Muscle of arm (tissue), 1 donor: ENCODE measurements at regions not wholly inside any gene's neighbourhood (a gene's known extent, or its start where the extent isn't known, plus 50 kb on each side); places are given as distances from the start of the nearest gene placed in this dataset.

ENCODE experiments used
- DNase-seq: peaks from one replicate; pipeline ENCODE4 v3.0.0-alpha.2; 2013

DNA sequence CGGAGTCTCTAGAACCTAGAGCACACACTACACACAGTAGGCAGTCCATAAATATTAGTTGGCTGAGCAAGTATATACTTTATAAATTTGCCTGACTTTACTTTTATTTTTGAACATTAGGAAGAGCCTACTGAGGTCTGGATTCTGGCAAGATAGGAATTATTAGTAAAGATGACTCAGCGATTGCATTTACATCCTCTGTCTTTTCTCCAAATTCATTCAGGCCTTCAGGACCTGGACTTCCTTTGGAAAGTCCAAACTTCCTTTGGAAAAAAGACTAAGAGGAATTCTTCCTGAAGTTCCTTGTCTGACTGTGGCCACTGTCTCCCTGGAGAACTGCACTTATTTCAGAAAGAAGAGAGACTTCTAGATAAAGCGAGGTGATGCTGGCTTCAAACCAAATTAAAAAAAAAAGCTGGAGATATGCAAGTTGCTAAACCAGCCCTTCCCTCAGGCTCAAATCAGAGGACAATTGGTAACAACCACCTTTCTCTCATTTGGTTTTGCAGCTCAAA lies 251.3 kb downstream of the GAS1 start:
- DNase-seq = no peak

DNA sequence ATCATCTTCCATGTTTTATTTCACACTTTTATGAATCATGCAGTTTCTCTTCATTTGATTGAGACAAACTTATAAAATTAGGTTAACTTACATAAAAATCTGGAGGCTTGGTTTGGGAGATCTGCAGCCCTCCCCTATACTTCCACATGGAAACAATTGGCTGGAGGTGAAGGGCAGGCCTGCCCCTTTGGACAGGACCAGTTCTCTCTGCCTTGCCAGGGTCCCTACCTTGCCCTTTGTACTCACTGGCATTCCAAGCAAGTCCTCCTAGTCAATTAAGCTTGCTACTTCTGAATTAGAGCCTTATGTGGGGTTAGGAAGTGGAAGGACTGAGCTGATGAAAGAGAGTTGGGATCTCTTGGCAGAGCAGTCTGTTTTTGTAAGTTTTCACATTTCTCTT lies 257.3 kb downstream of the GAS1 start:
- DNase-seq = no peak

DNA sequence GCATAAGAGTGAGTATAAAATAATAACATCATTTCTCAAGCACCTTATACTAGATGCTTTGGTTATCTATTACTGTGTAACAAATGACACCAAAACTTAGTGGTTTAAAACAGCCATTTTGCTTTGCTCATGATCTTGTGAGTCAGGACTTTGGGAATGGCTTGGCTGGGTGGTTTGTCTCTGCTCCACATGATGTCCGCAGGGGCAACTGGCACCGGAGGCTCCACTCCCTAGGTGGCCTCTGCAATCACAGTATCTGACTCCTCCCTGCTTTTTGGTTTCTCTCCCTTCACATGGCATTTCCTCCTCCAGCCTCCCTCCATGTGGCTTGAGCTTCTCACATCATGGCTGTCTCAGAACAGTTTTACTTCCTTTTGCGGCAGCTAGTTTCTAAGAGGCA lies 259.5 kb downstream of the GAS1 start:
- no peak for DNase-seq

DNA sequence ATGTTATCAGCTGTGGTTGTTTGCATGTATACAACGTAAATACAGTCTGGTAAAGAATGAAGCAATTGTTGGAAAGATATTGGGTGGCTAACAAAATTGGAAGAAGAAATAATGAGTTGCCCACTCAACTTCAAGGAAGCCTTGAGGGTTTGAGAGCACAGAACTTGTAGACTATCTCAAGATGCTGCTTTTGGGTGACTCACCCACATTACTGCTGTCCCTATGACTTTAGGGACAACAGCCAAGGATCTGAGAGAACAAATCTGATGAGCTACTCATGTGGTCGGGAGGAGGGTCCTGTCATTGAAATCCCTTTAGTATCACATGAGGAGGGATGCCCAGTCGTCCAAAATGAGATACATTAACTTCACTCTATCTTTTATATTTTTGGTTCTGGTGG lies 261.8 kb downstream of the GAS1 start:
- DNase-seq = no peak

DNA sequence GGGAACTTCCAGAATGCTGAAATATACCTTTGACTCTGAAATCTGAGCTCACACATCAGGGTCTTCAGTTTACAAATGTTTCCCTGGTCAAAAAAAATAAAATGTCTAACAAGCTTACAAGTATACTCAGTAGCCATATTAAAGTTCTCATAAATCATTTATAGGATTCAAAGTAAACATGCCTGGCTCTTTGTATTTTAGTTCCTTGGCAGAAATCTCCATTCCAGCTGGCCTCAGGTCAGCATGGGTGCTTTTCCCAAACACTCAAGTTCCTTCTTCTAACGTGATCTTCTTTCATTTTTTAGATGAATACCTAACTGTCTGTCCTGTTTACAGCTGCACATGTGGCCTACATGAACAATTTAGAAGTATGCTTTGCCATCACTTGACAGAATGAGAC lies 263.2 kb downstream of the GAS1 start:
- DNase-seq = no peak

DNA sequence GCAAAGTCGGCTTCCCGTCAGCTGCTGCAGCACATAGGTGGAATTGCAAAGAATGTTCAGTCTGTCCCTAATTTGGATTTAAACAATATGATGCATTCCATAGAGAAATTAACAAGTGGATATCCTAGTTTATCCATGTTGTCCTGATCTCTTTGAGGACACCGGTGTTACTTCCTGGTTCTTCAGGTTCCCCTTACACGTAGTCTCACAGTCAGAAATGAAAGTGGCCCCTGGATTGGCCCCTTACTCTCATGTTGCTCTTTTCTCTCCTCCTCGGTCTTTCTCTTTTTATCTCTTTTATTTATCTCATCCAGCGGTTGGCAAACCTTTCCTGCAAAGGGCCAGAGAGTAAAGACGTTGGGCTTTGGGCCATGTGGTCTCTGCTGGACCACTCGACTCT lies 265.1 kb downstream of the GAS1 start:
- DNase-seq = no peak

DNA sequence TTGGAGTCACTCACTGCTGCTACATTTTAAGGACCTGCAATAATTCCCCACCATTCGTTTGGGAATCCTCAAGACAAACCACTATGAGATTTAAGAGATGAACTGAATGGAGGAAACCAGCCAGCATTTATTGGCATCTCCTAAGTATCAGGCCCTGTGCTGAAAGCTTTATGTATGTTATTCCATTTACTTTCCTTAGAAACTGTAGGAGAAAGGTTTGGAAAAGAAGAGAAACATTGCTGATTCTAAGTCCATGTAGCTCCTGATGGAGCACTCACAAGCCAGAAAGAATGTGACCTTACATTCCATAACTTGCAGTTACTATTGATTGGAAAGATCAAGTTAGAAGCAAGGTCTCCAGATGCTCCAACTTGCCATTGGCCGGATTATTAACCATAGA lies 267.4 kb downstream of the GAS1 start:
- DNase-seq = no peak

DNA sequence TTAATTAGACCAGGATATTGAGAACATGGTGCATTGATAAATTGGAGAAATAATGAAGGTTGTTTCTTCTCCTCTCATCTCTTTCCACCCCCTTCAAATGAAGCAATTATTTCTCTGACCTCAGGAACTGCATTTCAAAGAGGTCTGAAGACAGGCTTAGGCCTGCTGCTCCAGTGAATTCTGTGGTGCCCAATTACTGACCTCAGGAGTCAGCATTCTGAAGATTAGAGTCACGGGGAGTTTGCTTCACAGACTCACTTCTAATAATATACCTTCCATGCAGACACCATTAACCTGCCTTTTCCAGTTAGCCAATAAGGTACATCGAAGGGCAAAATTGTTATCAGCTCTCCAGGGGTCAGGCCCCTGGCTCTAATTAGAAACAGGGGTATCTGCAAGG lies 270.9 kb downstream of the GAS1 start:
- DNase-seq = no peak

DNA sequence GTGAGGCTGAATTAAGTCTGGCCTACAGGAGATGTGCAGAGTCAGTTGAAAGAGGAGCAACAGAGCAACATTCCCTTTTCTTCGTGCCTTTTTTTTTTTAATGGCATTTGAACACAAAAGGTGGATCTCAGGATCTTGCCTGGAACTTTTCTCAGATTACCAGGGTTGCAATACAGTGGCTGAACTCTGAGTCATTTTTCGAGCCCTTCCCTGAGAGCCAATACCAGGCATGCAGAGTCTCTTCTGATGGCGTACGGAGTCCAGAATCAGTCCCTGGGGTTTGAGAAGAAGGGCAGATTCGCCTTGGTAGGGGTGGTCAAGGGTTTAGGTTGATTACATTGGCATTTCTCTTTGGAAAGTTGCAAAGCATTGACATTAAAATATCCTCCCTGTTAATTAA lies 271.5 kb downstream of the GAS1 start:
- DNase-seq = no peak

DNA sequence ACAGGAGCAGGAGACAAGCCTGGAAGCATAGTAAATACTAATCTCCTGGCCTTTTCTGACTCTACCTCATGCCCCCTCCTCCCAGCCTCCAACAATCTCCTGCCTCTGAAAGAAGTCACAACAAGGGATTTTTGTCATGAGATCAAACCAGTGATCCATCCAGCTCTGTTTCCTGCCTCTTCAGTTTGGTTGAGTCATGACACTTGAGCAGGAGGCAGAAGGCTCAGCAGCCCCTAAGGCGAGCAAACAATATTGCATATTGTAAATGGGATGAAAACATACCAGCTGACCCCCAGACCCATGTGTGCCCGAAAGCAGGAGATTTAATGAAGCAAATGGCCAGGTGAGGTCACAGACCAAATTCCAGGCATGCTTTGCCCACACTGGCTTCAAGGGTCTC lies 272.8 kb downstream of the GAS1 start:
- no peak for DNase-seq

DNA sequence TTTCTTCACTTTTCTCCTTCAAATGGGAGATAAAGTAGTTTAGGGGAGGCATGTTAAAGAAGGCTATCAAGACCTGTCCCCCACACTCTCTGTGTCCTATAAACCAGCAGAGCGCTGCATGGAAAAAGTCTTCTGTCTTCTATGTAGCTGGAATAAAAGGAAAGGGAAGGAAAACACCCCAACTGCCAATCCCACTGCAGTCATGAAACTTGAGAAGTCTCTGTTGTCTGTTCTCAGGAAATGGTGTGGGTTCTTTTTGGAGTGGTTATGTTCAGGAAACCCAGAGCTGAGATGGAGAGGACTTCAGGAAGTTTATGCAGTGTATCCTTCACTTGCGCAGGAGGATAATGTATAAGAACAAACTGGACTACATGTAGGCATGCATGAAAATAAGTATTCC lies 274.3 kb downstream of the GAS1 start:
- no peak for DNase-seq

DNA sequence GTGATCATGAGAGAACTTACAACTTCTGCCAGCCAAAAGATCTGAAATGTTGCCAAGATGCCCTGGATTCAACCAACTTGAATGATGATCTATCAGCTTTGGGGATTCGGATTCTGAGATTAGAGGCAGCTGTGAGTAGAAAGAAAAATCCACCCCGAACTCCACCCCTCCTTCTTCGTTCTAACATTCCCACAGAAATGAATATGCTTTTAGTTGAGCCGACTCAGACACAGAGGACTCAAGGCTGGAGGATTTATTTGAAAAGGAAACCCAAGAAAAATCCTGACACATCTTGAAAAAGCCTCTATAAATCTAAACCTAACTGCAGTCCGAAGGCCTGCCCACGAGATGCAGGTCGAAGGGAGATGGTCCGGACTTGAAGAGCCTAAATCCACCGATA lies 275.0 kb downstream of the GAS1 start:
- DNase-seq = no peak

DNA sequence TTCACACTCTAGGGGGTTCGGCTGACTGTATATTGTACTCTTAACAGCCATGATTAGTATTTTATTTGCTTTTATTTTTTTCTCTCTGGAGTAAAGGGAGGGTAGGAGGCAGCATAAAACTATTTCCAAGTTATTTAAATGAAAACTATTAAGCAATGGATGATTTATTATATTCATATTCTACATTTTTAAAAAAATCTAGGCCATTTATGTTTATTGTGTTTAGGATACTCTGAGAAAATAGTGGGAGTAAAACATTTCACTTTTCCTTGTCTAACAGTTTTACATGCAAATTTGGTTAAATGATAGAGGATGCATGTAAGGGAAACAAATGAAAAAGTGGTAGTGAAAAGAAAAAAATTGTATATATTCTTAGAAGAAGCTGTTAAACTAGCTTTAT lies 276.3 kb downstream of the GAS1 start:
- DNase-seq = no peak

DNA sequence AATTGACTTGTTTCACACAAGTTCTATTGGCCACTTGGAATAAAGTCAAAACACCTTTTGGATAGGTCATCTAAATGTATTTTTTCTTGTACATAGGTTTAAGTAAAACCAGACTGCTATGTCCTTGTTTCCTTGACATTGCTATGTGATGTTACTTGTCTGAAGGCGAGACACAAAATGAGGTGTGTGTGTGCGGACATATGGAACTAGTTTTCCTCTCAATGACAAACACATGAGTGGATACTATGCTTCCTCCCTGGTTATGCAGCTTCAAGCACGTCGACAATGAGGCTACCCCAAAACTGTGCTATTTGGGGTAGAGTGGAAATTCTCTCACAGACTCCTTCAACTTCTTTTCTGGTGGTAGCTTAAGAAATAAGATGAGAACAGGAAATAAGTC lies 276.8 kb downstream of the GAS1 start:
- no peak for DNase-seq

DNA sequence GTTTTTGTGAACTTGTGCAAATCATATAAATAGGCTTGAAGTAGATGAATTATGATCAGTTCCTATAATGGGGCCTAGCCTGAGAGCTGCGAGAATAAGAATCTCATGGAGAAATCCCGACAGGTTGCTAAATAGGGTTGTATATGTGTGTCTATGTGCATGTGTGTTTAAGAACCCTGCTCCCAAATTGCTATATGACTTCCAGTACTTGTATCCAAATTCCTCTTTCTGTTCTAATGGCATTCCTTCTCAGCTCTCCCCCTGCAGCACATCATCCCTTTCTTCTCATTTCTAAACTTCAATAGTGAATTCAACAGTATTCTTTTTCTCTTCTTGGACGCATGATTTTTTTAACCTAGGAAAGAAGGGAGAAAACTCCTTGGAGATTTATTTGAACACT lies 277.2 kb downstream of the GAS1 start:
- no peak for DNase-seq

DNA sequence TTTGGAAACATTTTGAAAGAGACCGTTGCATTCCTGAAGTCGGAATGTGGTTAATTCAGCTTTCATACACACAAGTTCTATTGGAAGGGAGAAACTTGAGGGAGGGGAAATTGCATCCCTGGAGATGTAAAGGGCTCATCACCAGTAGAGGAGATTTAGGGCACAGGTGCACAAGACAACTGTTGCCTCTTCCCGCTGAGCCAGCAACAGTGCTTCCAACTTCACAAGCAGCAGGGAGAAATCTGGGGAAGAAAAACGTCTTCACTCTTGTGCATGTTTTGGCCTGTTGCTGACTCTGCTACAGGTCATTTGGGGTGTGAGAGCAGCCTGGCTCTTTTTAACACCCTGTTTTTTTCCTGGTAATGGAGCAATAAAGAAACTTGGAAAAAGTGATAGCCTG lies 277.9 kb downstream of the GAS1 start:
- DNase-seq = peak; percentile 88

DNA sequence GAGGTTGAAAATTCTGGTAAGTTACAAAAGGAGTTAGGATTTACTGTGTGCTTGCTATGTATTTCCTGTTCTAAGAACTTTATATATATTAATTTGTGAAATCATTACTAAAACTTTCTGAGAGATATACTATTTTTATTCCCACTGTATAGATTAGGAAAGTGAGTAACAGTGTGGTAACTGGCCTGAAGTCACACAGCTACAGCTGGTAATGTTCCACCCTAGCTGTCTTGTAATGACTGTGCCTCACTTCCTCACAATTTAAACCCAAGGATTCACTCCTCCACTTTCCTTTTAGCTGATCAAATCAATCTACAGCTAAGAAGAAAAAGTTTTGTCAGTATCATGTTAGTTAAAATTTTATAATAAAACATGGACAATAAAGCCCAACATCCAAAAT lies 278.8 kb downstream of the GAS1 start:
- DNase-seq = no peak

DNA sequence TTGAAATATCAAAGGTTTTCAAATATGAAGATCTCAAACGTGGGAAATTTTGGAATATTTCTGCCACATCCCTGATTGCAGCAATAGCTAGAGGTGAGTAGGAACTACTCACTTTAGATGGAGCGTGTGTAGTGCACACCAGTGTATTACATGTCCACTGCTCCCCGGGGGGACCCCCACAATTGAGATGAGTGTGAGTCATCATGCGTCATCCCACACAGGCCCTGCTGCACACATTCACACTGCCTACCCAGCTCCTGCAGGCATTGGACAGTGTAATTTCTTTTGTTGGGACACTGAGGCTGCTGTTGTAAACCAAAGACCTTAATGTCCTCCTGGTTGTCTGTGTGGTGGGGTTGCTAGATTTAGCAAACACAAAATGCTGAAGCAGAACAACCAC lies 280.0 kb downstream of the GAS1 start:
- no peak for DNase-seq

DNA sequence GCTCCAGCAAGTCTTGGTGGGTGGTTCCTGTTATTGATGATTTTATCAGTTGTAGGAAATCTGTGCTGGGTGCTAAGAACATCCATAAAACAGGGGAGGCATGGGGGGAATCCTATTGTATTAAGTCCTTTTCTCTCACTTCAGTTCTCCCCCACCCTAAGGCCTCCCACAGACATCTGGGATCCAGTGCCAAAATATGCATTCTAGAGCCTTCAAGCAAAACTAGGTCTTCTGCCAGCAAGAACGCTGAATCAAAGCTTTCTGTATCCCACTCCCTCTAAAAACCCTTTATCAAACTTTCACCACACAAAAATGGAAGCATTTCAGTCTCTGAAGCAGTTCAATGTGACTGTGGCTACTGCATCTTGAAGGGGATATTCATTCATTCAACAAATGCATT lies 281.9 kb downstream of the GAS1 start:
- DNase-seq = no peak

DNA sequence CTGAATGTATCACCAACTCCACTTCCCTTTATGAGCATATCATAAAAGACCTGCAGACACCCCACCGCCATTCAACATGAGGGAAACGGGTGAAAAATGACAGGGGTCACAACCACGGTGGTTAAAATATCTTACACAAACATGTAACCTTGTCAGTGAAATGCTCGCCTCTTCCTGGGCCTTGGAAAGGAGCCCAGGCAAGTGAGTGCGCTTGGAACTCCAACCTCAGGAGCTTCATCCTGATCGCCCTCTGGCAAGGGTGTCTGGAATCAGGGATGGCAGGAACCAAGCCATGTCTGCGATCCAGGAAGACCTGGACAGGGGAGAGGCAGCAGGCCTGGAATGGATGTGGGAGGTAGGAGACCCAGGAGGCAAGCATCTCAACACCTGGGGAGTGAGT lies 282.7 kb downstream of the GAS1 start:
- DNase-seq = no peak

DNA sequence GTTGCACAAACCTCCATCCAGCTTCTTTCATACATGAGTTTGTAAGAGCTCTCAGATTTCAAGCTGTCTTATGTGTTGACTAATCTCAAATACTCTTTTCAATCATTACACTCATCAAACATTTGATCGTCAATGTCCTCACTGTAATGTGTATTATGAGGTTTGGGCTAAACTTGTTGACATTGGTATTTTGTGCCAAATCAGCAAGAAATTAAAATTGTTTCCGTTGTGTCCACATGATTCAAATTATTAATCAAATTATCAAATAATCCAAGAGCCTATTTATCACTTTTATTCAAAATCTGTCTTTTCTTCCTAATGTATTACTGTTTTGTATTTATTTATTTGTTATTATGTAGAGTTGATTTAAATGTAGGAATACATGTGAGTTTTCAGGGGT lies 283.4 kb downstream of the GAS1 start:
- DNase-seq = no peak

DNA sequence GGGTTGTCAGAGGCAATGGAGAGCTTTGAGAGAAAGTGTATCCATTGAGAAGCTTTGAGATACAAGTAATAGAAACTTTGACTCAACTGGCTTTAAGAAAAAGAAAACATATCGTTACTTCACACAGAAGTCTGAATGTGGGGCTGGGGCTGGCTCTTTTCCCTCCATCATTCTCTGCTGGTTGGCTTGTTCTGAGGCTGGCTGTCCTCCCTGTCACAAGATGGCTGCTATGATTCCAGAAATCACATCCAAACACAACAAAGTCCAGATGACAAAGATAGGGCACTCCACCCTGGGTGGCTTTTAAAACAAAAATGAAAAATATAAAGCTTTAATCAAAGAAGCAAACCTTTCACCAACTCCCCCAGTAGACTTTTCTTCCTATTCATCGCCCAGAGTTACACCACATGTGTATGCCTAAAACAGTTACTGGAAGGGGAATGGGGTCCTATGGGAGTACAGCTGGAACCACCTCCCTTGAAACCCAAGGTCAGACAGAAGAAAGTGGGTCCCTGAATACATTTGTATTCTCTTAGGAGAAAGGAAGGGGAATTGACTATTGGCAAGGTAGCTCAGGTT lies 284.3 kb downstream of the GAS1 start:
- DNase-seq = no peak

DNA sequence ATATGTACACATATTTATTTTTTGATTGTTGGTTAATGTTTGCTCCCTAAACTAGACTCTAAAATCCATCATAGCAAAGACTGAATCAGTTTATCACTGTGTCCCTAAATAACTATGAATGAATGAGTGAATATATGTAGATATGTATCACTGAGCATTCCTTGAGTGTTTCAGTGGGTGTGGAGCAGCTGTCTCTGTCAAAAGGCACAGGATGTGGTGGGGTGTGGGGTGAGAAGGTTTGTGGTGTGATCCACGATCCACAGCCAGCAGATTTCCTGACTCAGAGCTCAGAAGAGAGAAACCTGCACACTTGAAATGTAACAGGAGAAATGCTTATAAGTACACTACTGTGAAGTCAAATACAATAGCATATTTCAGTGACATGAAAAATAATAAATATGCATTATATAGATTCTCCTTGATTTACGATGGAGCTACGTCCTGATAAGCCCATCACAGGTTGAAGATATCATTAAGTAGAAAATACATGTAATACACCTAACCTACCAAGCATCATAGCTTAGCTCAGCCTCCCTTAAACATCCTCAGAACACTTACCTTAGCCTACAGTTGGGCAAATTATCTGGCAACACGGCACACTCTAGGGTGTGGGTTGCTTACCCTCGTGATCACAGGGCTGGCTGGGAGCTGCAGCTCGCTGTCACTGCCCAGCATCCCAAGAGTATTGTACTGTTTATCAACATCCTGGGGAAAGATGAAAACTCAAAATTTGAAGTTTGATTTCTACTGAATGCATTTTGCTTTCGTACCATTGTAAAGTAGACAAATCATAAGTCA lies 287.0 kb downstream of the GAS1 start:
- no peak for DNase-seq
